HUDEP-2 (cell line): ENCODE measurements at regions not wholly inside any gene's neighbourhood (a gene's known extent, or its start where the extent isn't known, plus 50 kb on each side); places are given as distances from the start of the nearest gene placed in this dataset.
"Not testable (repeated sequence)": the region's sequence is repeated elsewhere in the genome, so short reads cannot be mapped to it uniquely, and the experiment has no call there.

Source experiments
- DNase-seq, 76 experiments: peaks; one replicate each; lab custom pipeline; 2025; ENCODE audit not compliant: unreplicated experiment in 76 of 76; lab: John Stamatoyannopoulos, UW

DNA sequence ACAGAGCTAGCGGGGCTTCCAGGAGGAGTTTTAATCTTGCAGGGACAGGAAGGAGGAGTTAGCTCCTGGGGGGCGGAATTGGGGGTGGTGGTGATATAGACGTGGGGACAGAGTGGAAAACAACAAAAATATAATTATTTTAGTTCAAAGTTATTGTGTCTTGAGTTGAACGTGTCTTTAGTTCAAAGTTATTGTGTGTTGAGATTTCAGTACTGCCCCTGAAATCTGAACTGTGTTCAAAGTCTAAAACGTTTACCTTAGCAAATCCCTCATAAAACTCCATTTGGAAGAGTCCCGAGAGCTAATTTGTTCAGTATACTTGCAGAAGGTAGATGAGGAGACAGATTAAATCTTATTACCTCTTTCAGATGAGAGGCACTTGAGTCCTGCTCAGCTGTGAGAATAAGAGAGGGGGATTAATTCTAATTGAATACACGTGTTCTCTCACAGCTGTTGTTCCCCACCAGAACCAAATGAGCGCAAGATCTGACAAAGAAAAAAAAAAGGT, 132.4 kb upstream of the ALDH3B2 start:
- not testable (repeated sequence) for DNase-seq

DNA sequence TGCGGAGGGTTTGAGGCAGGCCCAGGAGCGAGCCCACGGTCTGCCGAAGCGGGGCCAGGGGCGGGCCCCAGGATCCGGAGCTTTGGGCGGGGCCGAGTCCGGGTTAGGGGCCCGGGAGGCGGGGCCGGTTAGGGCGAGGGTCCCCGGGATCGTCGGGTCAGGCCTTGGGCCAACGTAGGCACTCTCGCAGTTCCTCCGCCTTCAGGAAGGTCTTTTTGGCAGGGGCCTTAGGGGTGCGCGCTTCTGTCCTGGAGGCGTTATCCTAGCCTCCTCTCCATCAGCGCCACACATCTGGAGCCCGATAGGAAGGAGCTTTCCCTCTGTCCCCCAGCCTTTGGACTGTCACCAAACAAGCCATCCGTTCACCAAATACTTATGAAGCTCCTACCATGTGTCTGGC, 131.8 kb upstream of the ALDH3B2 start:
- not testable (repeated sequence) for DNase-seq

DNA sequence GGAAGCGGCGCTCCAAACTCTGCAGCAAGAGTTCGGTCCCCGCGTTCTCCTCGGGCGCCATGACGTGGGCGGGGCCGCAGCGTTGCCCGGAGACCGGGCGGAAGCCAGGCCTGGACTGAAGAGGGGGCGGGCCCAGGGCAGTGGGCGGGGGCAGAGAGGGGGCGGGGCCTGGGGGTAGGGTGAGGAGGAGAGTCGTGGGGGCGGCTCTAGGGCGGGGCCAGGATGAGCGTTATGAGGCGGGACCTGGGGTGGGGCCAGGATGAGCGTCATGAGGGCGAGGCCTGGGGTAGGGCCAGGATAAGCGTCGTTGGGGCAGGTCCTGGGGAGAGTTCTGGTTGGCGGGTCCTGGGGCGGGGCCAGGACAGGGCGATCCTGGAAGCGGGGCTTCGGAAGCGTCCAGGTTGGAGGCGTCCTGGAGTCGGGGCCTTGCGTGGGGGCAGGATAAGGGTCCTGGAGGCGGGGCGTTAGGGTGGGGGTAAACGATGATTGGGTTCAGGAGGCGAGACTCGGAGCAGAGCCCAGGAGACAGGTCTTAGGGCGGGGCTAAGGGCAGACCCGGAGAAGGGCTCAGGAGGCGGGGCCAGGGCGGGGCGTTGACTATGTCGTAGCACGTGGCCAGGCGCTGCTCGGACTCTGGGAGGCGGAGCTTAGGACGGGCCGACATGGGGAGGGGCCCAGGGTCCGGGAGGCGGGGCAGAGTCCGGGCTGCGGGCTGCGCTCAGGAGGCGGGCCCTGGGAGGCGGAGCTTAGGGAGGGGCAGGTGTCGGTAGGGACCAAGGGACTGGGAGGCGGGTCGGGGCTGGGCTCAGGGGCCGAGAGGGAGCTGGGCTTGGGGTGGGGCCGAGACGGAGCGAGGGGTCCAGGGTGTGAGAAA, 131.1 kb upstream of the ALDH3B2 start:
- DNase-seq: peak in 75 of 76 experiments; percentile 27 to 99 (median 96)

DNA sequence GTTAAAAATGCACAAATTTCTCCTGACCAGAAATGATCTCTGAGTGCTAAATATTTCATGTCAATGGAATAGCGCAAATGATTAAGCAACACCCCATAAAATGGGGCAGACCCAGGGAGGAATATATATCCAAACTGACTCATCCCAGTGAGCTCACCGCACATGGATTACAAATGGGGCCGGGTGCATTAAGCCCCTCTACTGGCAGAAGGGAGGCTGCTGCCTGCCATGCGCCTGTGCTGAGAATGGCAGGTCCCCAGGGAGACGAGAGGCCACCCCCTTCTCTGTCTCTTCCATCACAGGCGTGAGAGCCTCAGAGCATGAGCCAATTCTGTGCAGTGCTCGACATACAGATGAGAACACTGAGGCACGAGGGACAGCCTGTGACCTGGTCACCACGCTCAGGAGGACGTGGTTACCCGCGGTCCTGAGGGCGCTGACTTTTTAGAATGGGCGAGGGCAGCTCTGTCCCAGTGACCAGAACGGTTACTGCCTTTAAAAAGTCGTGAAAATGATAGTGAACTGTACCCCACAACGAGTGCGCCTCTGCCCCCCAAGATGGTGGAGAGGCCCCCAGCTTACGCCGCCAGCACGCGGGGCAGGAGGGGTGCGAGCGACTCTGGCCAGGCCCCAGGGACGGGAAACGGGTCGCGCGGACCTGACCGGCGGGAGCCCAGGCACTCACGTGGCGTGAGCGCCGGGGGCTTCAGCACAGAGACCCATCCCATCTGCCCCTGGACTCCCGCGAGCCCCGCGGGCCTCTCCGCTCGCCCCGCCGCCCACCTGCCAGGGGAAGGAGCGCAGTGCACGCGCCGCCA, 130.2 kb upstream of the ALDH3B2 start:
- DNase-seq: peak in 11 of 76 experiments; percentile 7 to 63 (median 34)

DNA sequence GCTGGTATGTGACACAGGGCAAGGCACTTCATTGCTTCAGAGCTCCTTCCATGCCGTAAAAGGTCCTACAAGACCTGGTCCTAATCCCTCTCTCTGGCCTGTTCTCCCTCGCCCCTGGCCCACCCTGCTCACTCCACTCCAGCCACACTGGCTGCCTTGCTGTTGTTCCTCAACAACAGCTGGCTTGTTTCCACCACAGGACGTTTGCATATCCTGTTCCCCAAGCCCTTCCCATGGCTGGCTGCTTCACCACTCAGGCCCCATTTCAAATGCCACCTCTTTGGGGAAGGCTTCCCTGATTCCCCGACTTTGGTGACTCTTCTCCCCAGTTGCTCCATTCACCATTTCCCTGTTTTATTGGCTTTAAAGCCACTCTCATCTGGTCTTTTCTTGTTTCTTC, 129.1 kb upstream of the ALDH3B2 start:
- DNase-seq: not testable (repeated sequence)

DNA sequence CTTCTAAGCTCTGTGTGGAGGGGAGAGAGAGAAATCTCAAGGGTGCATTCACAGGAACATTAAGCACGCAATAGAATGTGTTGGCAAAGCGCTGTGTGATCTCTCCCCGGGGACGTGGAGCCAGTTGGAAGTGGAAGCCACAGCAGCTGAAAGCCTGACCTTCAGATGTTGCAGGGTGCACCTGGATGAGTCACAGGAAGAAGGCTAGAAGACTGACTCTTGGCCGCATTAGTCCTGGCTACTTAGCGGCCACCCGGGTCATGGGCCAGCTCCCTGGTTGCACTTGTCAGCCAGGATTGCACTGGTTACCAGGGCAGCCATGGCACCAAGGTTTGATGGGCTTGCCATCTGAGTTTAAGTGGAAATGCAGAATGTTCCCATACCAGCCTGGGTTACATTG, 128.6 kb upstream of the ALDH3B2 start:
- DNase-seq: not testable (repeated sequence)

DNA sequence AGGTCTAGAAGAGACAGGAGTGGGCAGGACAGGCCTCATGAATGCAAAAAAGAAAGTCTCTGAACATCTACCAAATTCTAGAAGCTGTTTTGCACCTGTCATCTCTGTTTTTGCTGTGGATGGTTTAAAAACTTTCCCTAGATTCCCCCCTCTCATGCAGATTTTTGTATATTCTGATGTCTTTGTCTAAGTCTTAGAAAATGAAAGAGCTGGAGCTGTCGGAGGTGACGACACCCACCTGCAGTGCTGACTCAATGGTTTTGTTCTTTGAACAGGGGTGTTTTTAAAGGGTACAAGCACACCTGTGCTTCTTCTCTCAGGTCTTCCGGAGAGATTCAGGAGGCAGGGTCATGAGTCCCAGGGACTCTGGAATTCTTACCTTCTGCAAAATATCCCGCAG, 128.2 kb upstream of the ALDH3B2 start:
- DNase-seq: not testable (repeated sequence)

DNA sequence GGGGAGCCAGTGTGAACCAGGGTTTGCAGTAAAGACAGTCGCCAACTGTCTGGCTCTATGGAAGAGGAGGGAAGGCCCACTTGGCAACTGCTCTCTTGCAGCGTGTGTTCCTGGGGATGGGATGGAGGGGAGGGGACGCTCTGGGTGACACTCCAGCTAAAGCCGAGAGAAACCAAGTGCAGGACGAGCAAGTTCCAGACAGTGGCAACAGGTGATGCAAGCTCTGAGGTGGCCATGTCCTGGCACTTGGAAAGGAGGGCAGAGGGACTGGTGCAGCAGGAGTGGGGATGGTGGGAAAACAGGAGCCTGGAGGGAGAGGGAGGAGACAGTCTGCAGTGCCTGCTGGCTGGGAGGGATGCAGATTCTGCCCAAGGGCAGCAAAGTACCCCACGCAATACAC, 127.0 kb upstream of the ALDH3B2 start:
- DNase-seq: not testable (repeated sequence)

DNA sequence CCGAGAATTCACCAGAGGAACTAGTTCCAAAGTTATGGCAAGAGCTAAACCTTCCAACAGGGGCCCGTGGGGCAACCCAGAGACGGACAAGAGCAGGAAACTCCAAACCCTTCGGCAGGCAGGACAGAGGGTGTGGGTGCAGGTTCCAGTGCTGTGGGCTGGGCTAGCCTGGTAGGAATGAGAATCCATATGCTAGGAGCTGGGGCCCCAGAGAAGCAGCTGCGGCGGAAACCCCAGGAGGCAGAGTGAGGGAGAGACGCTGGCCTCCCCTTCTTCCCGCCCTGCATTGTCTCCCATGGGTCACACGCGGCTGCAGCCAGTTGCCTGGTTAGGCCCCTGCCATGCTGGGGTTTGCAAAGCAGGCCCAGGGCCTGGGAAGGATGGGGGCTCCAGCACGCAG, 126.2 kb upstream of the ALDH3B2 start:
- DNase-seq: not testable (repeated sequence)

DNA sequence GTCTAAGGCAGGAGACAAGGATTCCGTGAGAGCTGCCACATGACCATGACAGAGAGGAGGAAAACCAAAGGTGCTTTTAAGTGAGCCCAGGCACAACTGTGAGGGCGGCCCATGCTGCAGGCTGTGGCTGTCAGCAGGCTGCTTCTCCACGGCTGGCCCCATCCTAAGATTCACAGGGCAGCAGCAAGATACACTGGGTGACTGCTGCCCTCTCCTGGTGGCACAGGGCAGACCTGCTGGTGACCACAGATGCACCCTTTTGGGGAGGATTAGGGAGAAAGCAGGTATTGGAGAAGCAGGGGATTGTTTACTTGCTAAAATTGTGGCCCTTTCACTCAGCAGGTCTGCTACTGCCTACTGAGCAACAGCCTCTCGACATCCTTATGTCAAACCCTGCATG, 125.4 kb upstream of the ALDH3B2 start:
- DNase-seq: peak in 1 of 76 experiments; percentile 6

DNA sequence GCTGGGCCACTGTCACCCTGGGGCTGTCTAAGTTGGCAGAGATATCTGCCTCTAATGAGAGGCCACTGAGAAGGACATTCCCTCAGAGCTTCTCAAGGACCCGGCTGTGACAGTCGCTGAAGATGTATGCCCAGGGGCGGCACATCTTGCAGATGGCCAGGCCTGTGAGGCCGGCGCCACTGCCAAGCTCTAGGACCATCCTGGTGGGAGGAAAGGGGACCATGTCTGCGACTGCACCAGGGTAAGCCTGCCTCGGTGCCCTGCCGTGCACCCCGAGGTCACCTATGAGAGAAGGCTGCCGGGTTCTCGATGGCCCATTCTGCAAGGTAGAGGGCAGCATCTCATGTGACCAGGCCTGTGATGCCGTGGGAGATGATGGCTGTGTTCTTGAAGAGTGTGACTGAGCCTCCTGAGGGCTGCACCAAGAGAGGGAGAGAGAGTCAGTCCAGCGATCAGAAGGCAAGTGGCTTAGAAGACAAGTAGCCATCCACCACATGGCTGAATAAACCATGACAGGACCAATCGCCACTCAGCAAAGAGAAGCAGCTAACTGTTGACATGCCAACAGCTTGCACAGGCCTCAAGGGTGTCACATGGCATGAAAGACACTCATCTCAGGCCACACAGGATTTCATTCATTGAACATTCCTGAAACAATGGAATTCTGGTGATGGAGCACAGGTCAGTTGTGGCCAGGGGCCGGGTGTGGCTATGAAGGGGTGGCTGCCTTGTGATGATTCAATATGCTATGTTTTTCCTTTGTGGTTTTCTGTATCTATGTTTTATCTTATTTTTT, 123.5 kb upstream of the ALDH3B2 start:
- DNase-seq: not testable (repeated sequence)

DNA sequence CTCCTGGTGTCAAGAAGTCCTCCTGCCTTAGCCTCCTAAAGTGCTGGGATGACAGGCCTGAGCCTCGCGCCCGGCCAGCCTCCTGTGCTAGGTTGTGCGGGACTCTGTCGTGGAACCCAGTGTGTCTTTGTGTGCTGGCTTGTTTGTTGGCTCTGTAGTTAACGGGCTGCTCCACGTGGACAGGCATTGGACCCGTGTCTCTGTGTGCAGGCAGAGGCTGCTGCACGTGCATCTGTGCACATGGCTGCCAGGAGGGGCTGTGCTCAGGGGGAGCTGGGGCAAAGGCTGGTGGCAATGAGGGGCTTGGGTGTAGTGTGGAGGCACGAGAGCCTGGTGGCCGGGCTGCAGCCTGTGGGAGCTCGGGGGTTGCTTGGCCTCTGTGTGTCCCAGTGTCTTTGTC, 121.3 kb upstream of the ALDH3B2 start:
- no peak for DNase-seq

DNA sequence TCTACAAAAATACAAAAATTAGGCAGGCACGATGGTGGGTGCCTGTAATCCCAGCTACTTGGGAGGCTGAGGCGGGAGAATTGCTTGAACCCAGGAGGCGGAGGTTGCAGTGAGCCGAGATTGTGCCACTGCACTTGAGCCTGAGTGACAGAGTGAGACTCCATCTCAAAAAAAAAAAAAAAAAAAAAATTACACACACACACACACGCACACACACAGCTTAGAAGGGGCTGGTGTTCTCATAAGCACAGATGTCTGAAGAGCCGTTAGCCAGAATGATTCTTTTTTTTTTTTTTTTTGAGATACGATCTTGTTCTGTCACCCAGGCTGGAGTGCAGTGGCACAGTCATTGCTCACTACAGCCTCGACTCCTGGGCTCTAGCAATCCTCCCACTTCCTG, 119.3 kb upstream of the ALDH3B2 start:
- not testable (repeated sequence) for DNase-seq

DNA sequence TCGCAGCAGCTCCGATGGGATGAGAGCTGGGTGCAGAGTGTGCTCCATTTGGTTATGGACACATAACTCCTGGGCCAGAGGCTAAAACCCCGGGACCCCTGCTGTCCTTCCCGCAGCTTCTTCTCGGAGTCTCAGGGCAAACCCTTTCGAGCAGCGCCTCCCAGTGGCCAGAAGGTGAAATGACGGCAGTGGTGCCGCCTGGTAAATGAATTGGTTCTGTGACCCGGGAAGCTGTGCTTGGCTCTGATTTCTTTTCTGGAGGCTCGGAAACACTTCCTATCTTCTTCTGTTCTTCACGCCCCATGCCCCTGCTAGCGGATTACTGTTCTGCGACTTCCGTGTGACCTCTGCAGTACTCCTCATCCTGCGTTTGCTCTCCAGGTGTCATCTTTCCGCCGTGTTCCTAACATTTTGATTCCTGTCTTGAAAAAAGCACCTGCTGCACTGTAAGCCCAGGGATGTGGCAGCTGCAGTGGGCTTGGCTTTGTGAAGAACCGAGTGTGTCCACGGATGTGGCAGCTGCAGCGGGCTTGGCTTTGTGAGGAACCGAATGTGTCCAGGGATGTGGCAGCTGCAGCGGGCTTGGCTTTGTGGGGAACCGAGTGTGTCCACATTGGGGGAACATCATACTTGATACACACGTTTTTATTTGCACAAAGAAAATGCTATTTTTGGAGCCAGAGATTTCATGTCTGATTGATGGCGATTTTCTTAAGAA, 118.0 kb upstream of the ALDH3B2 start:
- DNase-seq: peak in 20 of 76 experiments; percentile 3 to 36 (median 18)

DNA sequence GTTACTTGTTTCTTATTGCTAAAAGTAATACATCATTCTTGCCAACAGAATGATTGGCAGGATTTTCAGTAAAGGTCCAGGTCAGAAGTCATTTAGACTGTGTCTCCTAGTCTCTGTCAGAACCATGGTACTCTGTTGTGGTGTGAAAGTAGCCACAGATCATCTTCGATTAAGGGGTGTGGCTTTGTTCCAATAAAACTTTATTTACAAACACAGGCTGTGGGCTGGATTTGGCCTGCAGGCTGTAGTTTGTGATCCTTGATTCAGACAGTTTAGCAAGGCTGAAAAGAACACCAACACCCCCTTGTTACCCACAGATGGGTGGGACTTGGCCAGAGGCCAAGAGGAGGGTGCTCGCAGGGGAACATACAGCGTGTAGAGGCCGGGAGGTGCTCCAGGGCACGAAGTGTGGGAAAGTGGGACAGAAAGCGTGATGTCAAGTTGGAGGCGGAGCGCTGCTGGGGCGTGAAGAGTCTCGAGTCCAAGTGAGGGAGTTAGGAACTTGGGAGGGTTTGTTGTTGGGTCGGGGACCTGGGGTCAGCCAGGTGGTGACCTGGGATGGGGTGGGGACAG, 117.3 kb upstream of the ALDH3B2 start:
- not testable (repeated sequence) for DNase-seq

DNA sequence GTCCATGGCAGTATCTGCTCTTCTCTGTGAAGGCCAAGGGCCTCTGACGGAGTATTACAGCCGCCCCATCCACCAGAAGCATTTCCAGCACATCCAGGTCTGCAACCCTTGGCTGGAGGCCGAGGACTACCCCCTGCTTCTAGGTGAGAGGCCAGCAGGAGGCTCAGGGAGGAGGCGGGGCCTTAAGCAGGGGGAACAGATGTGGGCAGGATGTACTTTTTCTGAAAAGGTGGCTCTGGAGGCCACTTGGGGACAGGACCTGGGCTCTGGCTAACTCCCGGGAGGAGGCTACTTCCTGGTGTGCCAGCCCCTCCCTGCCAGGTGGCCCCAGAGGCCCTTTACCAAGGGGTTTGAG, 113.9 kb upstream of the ALDH3B2 start:
- not testable (repeated sequence) for DNase-seq

DNA sequence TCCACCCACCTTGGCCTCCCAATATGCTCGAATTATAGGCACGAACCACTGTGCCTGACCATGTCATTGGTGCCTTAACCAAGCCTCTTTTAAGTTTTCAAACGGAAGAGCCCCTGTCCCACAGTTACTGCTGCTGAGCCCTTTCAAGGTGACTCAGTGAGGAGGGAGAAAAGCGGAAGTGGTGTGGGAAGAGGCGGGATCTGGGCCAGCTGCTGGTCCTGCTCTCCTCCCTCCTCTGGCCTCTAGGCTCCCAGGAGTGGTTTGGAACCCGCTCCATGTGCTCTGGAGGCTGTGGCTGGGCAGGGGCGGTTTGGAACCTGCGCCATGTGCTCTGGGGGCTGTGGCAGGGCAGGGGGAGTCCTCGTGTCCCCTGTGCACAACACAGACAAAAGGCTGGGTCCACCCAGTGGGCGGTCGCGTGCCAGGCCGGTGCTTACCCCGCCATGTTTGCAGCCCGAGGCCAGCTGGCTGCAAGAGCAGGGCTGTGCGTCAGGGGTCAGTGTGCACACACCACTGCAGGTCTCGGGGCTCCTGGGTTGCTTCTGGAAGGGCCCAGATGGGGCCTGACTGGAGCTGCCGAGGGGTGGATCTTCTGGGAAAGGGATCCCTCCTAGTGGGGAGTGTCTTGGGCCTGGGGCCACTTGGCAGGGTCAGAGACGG, 113.4 kb upstream of the ALDH3B2 start:
- DNase-seq: not testable (repeated sequence)

DNA sequence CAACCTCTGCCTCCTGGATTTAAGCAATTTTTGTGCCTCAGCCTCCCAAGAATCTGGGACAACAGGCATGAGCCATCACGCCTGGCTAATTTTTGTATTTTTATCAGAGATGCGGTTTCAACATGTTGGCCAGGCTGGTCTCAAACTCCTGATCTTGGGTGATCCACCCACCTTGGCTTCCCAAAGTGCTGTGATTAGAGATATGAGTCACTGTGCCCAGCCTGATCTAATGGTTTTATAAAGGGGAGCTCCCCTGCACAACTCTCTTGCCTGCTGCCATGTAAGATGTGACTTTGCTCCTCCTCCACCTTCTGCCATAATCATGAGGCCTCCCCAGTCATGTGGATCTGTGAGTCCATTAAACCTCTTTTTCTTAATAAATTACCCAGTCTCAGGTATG, 107.5 kb upstream of the ALDH3B2 start:
- not testable (repeated sequence) for DNase-seq

DNA sequence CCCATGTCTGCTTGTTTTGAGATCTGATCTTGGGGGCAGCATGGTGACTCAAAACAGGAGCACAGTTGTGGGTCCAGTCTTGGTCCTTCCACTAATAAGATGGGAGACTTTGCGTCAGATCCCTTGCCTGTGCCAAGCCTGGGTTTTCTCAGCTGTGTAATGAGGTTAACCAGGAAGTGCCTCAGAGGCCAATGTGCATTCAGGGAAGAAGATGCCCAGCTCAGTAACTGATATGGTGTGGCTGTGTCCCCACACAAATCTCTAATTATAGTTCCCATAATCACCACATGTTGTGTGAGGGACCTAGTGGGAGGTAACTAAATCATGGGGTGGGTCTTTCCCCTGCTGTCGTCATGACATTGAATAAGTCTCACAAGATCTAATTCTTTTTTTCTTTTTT, 107.1 kb upstream of the ALDH3B2 start:
- not testable (repeated sequence) for DNase-seq
